ENCODE measurements at regions not wholly inside any gene's neighbourhood (a gene's known extent, or its start where the extent isn't known, plus 50 kb on each side); places are given as distances from the start of the nearest gene placed in this dataset.

GRCh38 chr2:122875091-122875865 is 1119.8 kb downstream of the TSN start:
- no peaks in the 10 kb centered on the region for H4K20me1 ChIP-seq (ENCODE audit: insufficient read depth, low read length)
- no peaks in the 10 kb centered on the region for H3K27me3 Mint-ChIP-seq (ENCODE audit: low read depth, unreplicated experiment)
- H3K36me3 Mint-ChIP-seq (ENCODE audit: low read depth, unreplicated experiment) = no peaks in the 10 kb centered on the region

DNA sequence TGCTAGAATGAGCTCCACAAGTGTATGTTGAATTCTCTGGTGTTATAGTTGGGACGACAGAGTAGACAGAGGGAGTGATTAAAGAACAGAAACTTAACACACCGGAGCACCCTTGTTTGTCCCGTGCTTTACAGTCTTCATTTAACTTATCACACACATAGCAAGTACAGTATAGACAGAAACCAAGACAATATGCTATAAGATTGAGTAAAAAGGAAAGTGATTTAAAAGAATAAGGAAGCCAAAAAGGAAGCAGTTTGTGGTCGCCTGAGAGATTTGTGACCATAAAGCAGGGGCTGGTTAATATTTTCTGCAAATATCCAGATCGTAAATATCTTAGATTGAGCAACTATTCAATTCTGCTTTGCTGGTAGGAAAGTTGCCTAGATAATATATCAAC is 1128.4 kb downstream of the TSN start:
- Mint-ChIP-seq H3K4me3 (ENCODE audit: unreplicated experiment) (no peak overlapping the region), H3K36me3 (ENCODE audit: low read depth, unreplicated experiment) (no peaks in the 10 kb centered on the region), H3K9me3 (ENCODE audit: unreplicated experiment) (no peaks in the 10 kb centered on the region), H3K27ac (ENCODE audit: unreplicated experiment) (no peak overlapping the region), H3K27me3 (ENCODE audit: low read depth, unreplicated experiment) (no peaks in the 10 kb centered on the region), H3K4me1 (ENCODE audit: low read depth, unreplicated experiment) (no peaks in the 10 kb centered on the region)
- H3K9me3 ChIP-seq (ENCODE audit: insufficient read depth, low read depth, low read length) = no peaks in the 10 kb centered on the region
- no peak for FAIRE-seq
- H3K9ac ChIP-seq (ENCODE audit: low read length) = no peak overlapping the region
- H3K79me2 ChIP-seq (ENCODE audit: insufficient read depth, low read length) = no peaks in the 10 kb centered on the region
- TF ChIP-seq, protein P1, sequence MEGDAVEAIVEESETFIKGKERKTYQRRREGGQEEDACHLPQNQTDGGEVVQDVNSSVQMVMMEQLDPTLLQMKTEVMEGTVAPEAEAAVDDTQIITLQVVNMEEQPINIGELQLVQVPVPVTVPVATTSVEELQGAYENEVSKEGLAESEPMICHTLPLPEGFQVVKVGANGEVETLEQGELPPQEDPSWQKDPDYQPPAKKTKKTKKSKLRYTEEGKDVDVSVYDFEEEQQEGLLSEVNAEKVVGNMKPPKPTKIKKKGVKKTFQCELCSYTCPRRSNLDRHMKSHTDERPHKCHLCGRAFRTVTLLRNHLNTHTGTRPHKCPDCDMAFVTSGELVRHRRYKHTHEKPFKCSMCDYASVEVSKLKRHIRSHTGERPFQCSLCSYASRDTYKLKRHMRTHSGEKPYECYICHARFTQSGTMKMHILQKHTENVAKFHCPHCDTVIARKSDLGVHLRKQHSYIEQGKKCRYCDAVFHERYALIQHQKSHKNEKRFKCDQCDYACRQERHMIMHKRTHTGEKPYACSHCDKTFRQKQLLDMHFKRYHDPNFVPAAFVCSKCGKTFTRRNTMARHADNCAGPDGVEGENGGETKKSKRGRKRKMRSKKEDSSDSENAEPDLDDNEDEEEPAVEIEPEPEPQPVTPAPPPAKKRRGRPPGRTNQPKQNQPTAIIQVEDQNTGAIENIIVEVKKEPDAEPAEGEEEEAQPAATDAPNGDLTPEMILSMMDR (IDR thresholded peaks at IDR 0.05; ENCODE audit: insufficient read depth, low read depth, low read length) = no peak
- TF ChIP-seq EZH2 (IDR thresholded peaks at IDR 0.05; ENCODE audit: insufficient read depth, low read length) = no peak
- no peak overlapping the region for H3K4me2 ChIP-seq (ENCODE audit: low read length)
- H3K27ac ChIP-seq (ENCODE audit: low read depth, low read length) = no peak overlapping the region
- no peaks in the 10 kb centered on the region for H3K27me3 ChIP-seq (ENCODE audit: insufficient read depth, low read length)
- H4K20me1 ChIP-seq (ENCODE audit: insufficient read depth, low read length) = no peaks in the 10 kb centered on the region
- H3K4me1 ChIP-seq (ENCODE audit: insufficient read depth, low read length) = no peaks in the 10 kb centered on the region
- no peak overlapping the region for H3K4me3 ChIP-seq (ENCODE audit: insufficient read depth, low read depth, low read length)
- no peak overlapping the region for H2AFZ ChIP-seq (ENCODE audit: low read depth, low read length)
- H3K36me3 ChIP-seq (ENCODE audit: insufficient read depth, low read length) = no peaks in the 10 kb centered on the region
- DNase-seq (ENCODE audit: low read depth) = no peak

More at GRCh38 chr2:122875091-122875865, 1119.8 kb downstream of the TSN start:
- no peak overlapping the region for H3K4me3 ChIP-seq (ENCODE audit: insufficient read depth, low read depth, low read length)
- H3K9me3 Mint-ChIP-seq (ENCODE audit: unreplicated experiment) = peaks cover 3% of the 10 kb centered on the region
- no peak overlapping the region for H3K27ac ChIP-seq (ENCODE audit: low read depth, low read length)
- no peaks in the 10 kb centered on the region for H3K9me3 ChIP-seq (ENCODE audit: insufficient read depth, low read depth, low read length)
- FAIRE-seq (no peak), DNase-seq (ENCODE audit: low read depth) (no peak)
- no peaks in the 10 kb centered on the region for H3K4me1 Mint-ChIP-seq (ENCODE audit: low read depth, unreplicated experiment)
- H2AFZ ChIP-seq (ENCODE audit: low read depth, low read length) = no peak overlapping the region
- no peaks in the 10 kb centered on the region for H3K79me2 ChIP-seq (ENCODE audit: insufficient read depth, low read length)
- H3K4me3 Mint-ChIP-seq (ENCODE audit: unreplicated experiment) = no peak overlapping the region
- no peak for TF ChIP-seq EZH2 (IDR thresholded peaks at IDR 0.05; ENCODE audit: insufficient read depth, low read length)
- TF ChIP-seq, protein P1 (IDR thresholded peaks at IDR 0.05; ENCODE audit: insufficient read depth, low read depth, low read length) = no peak
- no peaks in the 10 kb centered on the region for H3K27me3 ChIP-seq (ENCODE audit: insufficient read depth, low read length)
- H3K36me3 ChIP-seq (ENCODE audit: insufficient read depth, low read length) = no peaks in the 10 kb centered on the region
- no peak overlapping the region for H3K27ac Mint-ChIP-seq (ENCODE audit: unreplicated experiment)
- H3K9ac ChIP-seq (ENCODE audit: low read length) = no peak overlapping the region
- H3K4me1 ChIP-seq (ENCODE audit: insufficient read depth, low read length) = no peaks in the 10 kb centered on the region
- no peak overlapping the region for H3K4me2 ChIP-seq (ENCODE audit: low read length)

- no peaks in the 10 kb centered on the region for H3K4me1 Mint-ChIP-seq (ENCODE audit: low read depth, unreplicated experiment)
- Histone ChIP-seq H3K4me2 (ENCODE audit: low read length) (no peak overlapping the region), H3K27ac (ENCODE audit: low read depth, low read length) (no peak overlapping the region), H4K20me1 (ENCODE audit: insufficient read depth, low read length) (no peaks in the 10 kb centered on the region), H3K9ac (ENCODE audit: low read length) (no peak overlapping the region), H3K79me2 (ENCODE audit: insufficient read depth, low read length) (no peaks in the 10 kb centered on the region), H2AFZ (ENCODE audit: low read depth, low read length) (no peak overlapping the region), H3K27me3 (ENCODE audit: insufficient read depth, low read length) (no peaks in the 10 kb centered on the region), H3K4me1 (ENCODE audit: insufficient read depth, low read length) (no peaks in the 10 kb centered on the region), H3K36me3 (ENCODE audit: insufficient read depth, low read length) (no peaks in the 10 kb centered on the region), H3K4me3 (ENCODE audit: insufficient read depth, low read depth, low read length) (no peak overlapping the region), H3K9me3 (ENCODE audit: insufficient read depth, low read depth, low read length) (no peaks in the 10 kb centered on the region)
- H3K27me3 Mint-ChIP-seq (ENCODE audit: low read depth, unreplicated experiment) = no peaks in the 10 kb centered on the region
- no peaks in the 10 kb centered on the region for H3K36me3 Mint-ChIP-seq (ENCODE audit: low read depth, unreplicated experiment)
- H3K9me3 Mint-ChIP-seq (ENCODE audit: unreplicated experiment) = no peaks in the 10 kb centered on the region
- H3K27ac Mint-ChIP-seq (ENCODE audit: unreplicated experiment) = no peak overlapping the region
- no peak for FAIRE-seq
- DNase-seq (ENCODE audit: low read depth) = no peak
- TF ChIP-seq, protein P1 (IDR thresholded peaks at IDR 0.05; ENCODE audit: insufficient read depth, low read depth, low read length) = no peak
- TF ChIP-seq EZH2 (IDR thresholded peaks at IDR 0.05; ENCODE audit: insufficient read depth, low read length) = no peak
- no peak overlapping the region for H3K4me3 Mint-ChIP-seq (ENCODE audit: unreplicated experiment)
Measured at GRCh38 chr2:122884889-122885288, 1129.4 kb downstream of the TSN start.
